IPS DF 4.7 (cell line): ENCODE measurements at regions not wholly inside any gene's neighbourhood (a gene's known extent, or its start where the extent isn't known, plus 50 kb on each side); places are given as distances from the start of the nearest gene placed in this dataset.

Experiments used
- DNase-seq: peaks from one replicate; pipeline ENCODE4 v3.0.0-alpha.2; 2013; ENCODE audit warnings: low spot score; ENCODE audit errors: extremely low read depth

- DNase-seq, result no peak
Measured at GRCh38 chr1:168782559-168783116, 53.6 kb upstream of the DPT start.

GRCh38 chr1:168783458-168784210 is 54.6 kb upstream of the DPT start:
- DNase-seq, result no peak

GRCh38 chr1:168786476-168787330 is 57.7 kb upstream of the DPT start:
- DNase-seq, result no peak

GRCh38 chr1:168788258-168788657 is 59.3 kb upstream of the DPT start:
- no peak for DNase-seq

GRCh38 chr1:168789501-168789900 is 60.5 kb upstream of the DPT start:
- no peak for DNase-seq

GRCh38 chr1:168792142-168792541 is 63.1 kb upstream of the DPT start:
- DNase-seq, result no peak

- no peak for DNase-seq
Measured at GRCh38 chr1:168792592-168793125, 63.7 kb upstream of the DPT start.

- no peak for DNase-seq
Measured at GRCh38 chr1:168794057-168794456, 65.1 kb upstream of the DPT start.

GRCh38 chr1:168795681-168796080 is 66.7 kb upstream of the DPT start:
- no peak for DNase-seq

- DNase-seq, result no peak
Measured at GRCh38 chr1:168799927-168800605, 71.1 kb upstream of the DPT start.

- no peak for DNase-seq
Measured at GRCh38 chr1:168801032-168801745, 72.2 kb upstream of the DPT start.

- DNase-seq, result no peak
Measured at GRCh38 chr1:168803806-168804510, 75.0 kb upstream of the DPT start.

GRCh38 chr1:168806952-168807351 is 77.9 kb upstream of the DPT start:
- DNase-seq, result no peak

GRCh38 chr1:168811176-168811575 is 82.2 kb upstream of the DPT start:
- no peak for DNase-seq

GRCh38 chr1:168819668-168820067 is 90.7 kb upstream of the DPT start:
- no peak for DNase-seq

- no peak for DNase-seq
Measured at GRCh38 chr1:168821434-168821833, 92.4 kb upstream of the DPT start.

- no peak for DNase-seq
Measured at GRCh38 chr1:168822911-168823310, 93.9 kb upstream of the DPT start.

GRCh38 chr1:168823988-168824387 is 95.0 kb upstream of the DPT start:
- no peak for DNase-seq

GRCh38 chr1:168824418-168825065 is 95.5 kb upstream of the DPT start:
- no peak for DNase-seq

GRCh38 chr1:168825129-168825528 is 96.1 kb upstream of the DPT start:
- DNase-seq, result no peak
